ENCODE measurements at regions not wholly inside any gene's neighbourhood (a gene's known extent, or its start where the extent isn't known, plus 50 kb on each side); places are given as distances from the start of the nearest gene placed in this dataset.

GRCh38 chr3:21357241-21357640 is 393.8 kb downstream of the ZNF385D start:
- H3K4me3 ChIP-seq (ENCODE audit: low read depth, low read length) = no peak overlapping the region
- DNase-seq (ENCODE audit: low read depth) = no peak
- TF ChIP-seq CTCF (IDR thresholded peaks at IDR 0.05; ENCODE audit: low read depth, low read length) (no peak), MYC (IDR thresholded peaks at IDR 0.05; ENCODE audit: low read depth, low read length) (no peak), POLR2A (IDR thresholded peaks at IDR 0.05; ENCODE audit: extremely low read depth, insufficient read length) (no peak), MAX (IDR thresholded peaks at IDR 0.05; ENCODE audit: low read depth, low read length) (no peak)

GRCh38 chr3:21356402-21356801 is 394.6 kb downstream of the ZNF385D start:
- no peak for TF ChIP-seq MAX (IDR thresholded peaks at IDR 0.05; ENCODE audit: low read depth, low read length)
- no peak for TF ChIP-seq POLR2A (IDR thresholded peaks at IDR 0.05; ENCODE audit: extremely low read depth, insufficient read length)
- TF ChIP-seq MYC (IDR thresholded peaks at IDR 0.05; ENCODE audit: low read depth, low read length) = no peak
- no peak for TF ChIP-seq CTCF (IDR thresholded peaks at IDR 0.05; ENCODE audit: low read depth, low read length)
- no peak overlapping the region for H3K4me3 ChIP-seq (ENCODE audit: low read depth, low read length)
- no peak for DNase-seq (ENCODE audit: low read depth)

- no peak for TF ChIP-seq CTCF (IDR thresholded peaks at IDR 0.05; ENCODE audit: low read depth, low read length)
- no peak for TF ChIP-seq MYC (IDR thresholded peaks at IDR 0.05; ENCODE audit: low read depth, low read length)
- TF ChIP-seq MAX (IDR thresholded peaks at IDR 0.05; ENCODE audit: low read depth, low read length) = no peak
- no peak for TF ChIP-seq POLR2A (IDR thresholded peaks at IDR 0.05; ENCODE audit: extremely low read depth, insufficient read length)
These were observed 405.5 kb downstream of the ZNF385D start for GRCh38 chr3:21345382-21345976.

GRCh38 chr3:21331857-21332256 is 419.2 kb downstream of the ZNF385D start:
- DNase-seq (ENCODE audit: low read depth) = no peak
- no peak overlapping the region for H3K4me3 ChIP-seq (ENCODE audit: low read depth, low read length)
- TF ChIP-seq MAX (IDR thresholded peaks at IDR 0.05; ENCODE audit: low read depth, low read length) (no peak), MYC (IDR thresholded peaks at IDR 0.05; ENCODE audit: low read depth, low read length) (no peak), CTCF (IDR thresholded peaks at IDR 0.05; ENCODE audit: low read depth, low read length) (no peak)

More at GRCh38 chr3:21345382-21345976, 405.5 kb downstream of the ZNF385D start:
- DNase-seq (ENCODE audit: low read depth) = no peak
- H3K4me3 ChIP-seq (ENCODE audit: low read depth, low read length) = no peak overlapping the region

- TF ChIP-seq POLR2A (IDR thresholded peaks at IDR 0.05; ENCODE audit: extremely low read depth, insufficient read length) (no peak), MAX (IDR thresholded peaks at IDR 0.05; ENCODE audit: low read depth, low read length) (no peak), MYC (IDR thresholded peaks at IDR 0.05; ENCODE audit: low read depth, low read length) (no peak), CTCF (IDR thresholded peaks at IDR 0.05; ENCODE audit: low read depth, low read length) (no peak)
- DNase-seq (ENCODE audit: low read depth) = no peak
- no peak overlapping the region for H3K4me3 ChIP-seq (ENCODE audit: low read depth, low read length)
These were observed 419.7 kb downstream of the ZNF385D start for GRCh38 chr3:21331321-21331720.

Measured in NB4 (cell line).